ENCODE measurements at regions not wholly inside any gene's neighbourhood (a gene's known extent, or its start where the extent isn't known, plus 50 kb on each side); places are given as distances from the start of the nearest gene placed in this dataset.
"Not testable (repeated sequence)": the region's sequence is repeated elsewhere in the genome, so short reads cannot be mapped to it uniquely, and the experiment has no call there.

- DNase-seq, result not testable (repeated sequence)
These were observed 1076.9 kb downstream of the DNAJB9 start for GRCh38 chr7:109646594-109646993.

GRCh38 chr7:109647263-109647662 is 1077.6 kb downstream of the DNAJB9 start:
- DNase-seq, result not testable (repeated sequence)

DNA sequence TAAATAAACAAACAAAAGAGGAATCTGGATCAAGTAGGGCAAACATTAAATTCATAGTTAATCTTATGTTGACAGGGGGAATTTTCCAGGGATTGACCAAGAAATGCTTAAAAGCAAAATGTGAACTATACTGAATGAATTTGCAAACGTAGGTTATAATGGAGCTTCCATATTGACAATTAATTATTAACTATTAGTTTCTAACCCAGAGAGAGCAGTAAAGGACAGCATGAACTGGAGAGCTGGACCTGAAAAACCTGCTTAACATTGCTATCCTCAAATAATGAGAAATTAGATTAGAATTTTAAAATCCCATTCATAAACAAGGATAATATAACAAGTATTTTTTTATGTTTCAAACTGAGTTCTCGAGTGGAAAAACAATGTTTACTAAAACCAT is 1089.6 kb downstream of the DNAJB9 start:
- DNase-seq, result no peak

- DNase-seq, result no peak
These were observed 1090.7 kb downstream of the DNAJB9 start for GRCh38 chr7:109660401-109660800.

- DNase-seq, result no peak
These were observed 1094.1 kb downstream of the DNAJB9 start for GRCh38 chr7:109663806-109664205.

- DNase-seq, result not testable (repeated sequence)
These were observed 1117.6 kb downstream of the DNAJB9 start for GRCh38 chr7:109687269-109687668.

- DNase-seq, result not testable (repeated sequence)
These were observed 1122.9 kb downstream of the DNAJB9 start for GRCh38 chr7:109692613-109693012.

- no peak for DNase-seq
These were observed 1124.7 kb downstream of the DNAJB9 start for GRCh38 chr7:109694149-109695071.

DNA sequence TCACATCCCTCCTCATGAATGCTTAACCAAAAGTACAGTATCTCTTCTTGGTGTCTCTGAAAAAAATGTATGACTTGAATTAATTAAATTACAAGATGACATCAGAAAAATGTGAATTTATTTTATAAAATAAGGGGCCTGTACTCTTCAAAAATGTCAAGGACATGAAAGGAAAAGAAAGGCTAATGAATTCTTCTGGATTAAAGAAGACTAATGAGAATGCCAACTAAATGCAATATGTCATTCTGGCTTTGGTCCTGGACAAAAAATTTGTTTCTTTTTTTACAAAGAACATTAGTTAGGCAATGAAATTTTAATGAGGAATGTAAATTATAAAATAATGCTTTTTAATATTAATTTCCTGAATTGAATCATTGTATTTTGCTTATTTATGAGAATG is 1125.7 kb downstream of the DNAJB9 start:
- no peak for DNase-seq

GRCh38 chr7:109696723-109697122 is 1127.0 kb downstream of the DNAJB9 start:
- no peak for DNase-seq

- no peak for DNase-seq
These were observed 1130.0 kb downstream of the DNAJB9 start for GRCh38 chr7:109699661-109700060.

DNA sequence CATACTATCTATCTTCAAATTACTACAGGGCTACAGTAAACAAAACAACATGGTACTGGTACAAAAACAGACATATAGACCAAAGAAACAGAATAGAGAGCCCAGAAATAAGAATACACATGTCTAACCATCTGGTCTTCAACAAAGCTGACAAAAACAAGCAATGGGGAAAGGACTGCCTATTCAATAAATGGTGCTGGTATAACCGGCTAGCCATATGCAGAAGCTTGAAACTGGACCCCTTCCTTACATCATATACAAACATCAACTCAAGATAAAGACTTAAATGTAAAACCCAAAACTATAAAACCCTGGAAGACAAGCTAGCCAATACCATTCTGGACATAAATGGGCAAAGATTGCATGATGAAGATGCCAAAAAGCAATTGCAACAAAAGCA is 1143.7 kb downstream of the DNAJB9 start:
- no peak for DNase-seq

- DNase-seq, result not testable (repeated sequence)
These were observed 1149.7 kb downstream of the DNAJB9 start for GRCh38 chr7:109719359-109719758.

DNA sequence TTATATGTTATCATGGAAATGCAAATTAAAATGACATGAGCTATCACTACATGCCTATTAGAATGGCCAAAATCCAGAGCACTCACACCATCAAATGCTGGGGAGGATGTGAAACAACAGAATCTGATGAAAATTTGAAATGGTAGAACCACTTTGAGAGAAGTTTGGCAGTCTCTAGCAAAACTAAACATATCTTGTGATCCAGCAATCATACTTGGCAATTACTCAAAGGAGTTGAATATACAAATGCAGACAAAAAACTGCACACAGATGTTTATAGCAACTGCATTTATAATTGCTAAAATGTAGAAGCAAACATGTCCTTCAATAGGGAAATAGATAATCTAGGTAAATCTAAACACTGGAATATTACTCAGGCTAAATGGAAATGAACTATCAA is 1164.9 kb downstream of the DNAJB9 start:
- DNase-seq, result no peak

GRCh38 chr7:109735881-109736280 is 1166.2 kb downstream of the DNAJB9 start:
- no peak for DNase-seq

DNA sequence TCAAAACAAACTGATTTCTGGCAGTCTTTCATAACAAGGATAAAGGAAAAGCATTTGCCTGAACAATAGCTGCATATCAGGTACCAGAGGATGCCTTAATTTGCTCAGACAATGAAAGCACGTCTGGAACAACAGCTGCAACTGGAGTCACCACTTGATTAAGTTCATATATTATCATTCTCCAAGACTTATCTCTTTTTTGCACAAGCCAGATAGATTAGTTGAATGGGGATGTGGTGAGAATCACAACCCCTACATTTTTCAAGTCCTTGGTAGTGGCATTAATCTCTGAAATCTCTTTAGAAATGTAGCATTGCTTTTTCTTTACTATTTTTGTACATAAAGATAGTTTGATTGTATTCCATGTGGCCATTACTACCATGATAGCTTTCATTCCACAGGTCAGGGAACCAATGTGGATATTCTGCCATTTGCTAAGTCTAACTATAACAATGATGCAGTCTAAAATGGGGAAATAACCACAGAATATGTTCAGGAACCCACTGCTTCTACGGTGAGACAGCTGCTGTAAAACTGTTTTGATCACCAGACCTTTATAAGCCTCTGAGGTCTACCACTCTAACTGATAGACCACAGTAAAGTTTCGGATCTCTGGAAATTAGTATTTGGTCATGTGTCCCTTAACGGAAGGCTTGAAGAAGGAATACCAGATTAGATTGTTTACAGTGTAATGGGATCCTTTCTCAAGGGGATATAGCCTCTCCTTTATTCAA is 1176.2 kb downstream of the DNAJB9 start:
- no peak for DNase-seq

DNA sequence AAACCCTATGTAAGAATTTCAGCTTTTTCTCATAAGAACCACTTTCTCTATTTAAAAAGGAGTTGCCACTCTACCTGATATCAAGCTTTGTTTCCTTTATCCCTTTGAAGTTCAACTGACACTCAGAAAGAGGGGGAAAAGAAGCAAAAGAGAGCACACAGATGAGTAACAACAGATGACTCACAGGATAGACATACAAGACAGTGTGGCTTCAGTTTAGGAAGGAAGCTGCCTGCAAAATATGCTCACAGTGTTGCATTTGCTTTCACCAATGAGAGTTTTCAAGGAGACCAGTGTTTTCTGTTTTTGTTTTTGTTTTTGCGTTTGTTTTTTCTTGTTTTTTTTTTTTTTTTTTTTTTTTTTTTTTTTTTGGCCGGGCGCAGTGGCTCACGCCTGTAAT is 1181.6 kb downstream of the DNAJB9 start:
- no peak for DNase-seq

GRCh38 chr7:109752068-109752467 is 1182.4 kb downstream of the DNAJB9 start:
- no peak for DNase-seq

DNA sequence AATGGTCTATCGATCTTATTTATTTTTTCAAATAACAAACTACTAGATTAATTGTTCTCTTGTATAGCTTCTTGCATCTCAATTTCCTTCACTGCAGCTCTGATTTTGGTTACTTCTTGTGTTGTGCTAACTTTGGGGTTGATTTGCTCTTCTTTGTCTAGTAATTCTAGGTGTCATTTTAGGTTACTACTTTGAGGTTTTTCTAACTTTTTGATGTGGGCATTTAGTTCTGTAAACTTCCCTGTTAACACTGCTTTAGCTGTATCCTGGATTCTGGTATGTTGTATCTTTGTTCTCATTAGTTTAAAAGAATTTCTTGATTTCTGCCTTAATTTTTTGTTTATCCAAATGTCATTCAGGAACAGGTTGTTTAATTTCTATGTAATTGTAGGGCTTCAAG is 1188.0 kb downstream of the DNAJB9 start:
- DNase-seq, result no peak

DNA sequence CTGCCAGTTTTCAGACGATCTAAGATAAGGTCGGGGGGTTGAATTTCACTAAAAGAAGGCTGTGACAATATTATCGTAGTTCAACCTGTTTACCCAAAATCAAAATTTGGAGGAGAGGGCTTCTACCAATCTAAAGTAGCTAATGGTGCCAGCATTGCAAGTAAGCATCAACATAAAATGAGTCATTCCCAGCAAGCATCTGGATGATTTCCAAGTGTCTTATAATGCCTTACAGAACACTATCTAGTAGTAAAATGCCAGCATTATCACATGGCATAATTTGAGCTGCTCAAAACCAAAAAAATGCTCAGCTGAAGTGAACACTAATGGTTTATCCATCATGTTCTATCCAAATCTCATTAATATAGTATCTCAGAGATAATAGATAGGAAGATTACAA is 1193.9 kb downstream of the DNAJB9 start:
- no peak for DNase-seq

DNA sequence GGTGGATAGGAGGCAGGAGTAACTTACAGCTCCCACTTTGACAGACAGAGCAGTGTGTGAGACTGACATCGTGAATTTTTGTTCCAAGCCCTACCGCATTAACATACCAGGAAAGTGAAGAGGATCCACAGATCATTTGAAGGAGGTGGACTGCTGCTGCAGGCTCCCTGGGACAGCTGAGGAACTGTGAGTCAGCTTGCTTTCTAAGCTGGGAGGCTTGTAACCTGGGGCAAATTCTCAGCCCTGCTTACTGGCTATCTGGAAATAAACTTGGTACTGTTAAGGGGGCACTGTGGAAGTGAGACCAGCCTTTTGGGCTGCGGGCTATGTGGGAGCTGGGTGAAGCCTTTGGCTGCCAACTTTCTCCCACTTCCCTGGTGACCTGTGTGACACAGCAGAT is 1202.5 kb downstream of the DNAJB9 start:
- DNase-seq, result no peak

DNA sequence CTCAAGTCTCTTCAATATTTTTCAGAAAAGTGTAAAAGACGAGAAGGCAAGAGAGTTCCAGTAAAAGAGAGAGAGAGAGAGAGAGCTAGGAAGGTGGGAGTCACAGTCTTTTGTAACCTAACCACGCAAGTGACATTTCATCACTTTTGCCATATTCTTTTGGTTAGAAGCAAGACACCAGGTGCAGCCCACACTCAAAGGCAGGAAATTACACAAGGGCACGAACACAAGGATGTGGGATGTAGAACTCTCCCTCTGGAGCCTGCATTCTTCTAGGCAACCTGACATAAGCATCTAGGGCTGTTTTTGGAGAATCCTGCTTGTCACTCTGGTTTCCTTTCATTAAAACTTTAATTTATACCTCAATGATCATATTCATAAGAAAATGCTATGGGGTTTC is 1213.1 kb downstream of the DNAJB9 start:
- DNase-seq, result no peak

DNA sequence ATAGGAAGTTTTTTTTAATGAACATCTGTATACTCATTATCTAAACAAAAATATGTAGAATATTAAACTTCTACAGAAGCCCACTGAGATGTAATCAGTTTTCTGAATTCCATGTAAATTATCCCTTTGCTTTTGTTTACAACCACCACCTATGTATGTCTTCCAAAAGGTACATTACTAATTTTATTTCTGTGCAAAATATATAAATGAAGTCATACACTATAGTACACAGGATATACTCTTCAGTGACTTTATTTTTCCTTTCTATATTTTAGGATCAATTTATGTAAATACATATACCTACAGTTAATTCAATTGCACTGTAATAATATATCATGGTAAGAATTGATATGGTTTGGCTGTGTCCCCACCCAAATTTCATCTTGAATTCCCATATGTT is 1236.9 kb downstream of the DNAJB9 start:
- DNase-seq, result no peak

- no peak for DNase-seq
These were observed 1251.5 kb downstream of the DNAJB9 start for GRCh38 chr7:109821156-109821555.

Data from inflammatory macrophage (primary cell).